CD4-positive, alpha-beta T cell treated with Interleukin-17A for 1 hour (primary cell): ENCODE measurements at regions not wholly inside any gene's neighbourhood (a gene's known extent, or its start where the extent isn't known, plus 50 kb on each side); places are given as distances from the start of the nearest gene placed in this dataset.
"Not testable (repeated sequence)": the region's sequence is repeated elsewhere in the genome, so short reads cannot be mapped to it uniquely, and the experiment has no call there.

Source experiments
- DNase-seq: peaks from one replicate; pipeline ENCODE4 v3.0.0-alpha.2; 2020

DNA sequence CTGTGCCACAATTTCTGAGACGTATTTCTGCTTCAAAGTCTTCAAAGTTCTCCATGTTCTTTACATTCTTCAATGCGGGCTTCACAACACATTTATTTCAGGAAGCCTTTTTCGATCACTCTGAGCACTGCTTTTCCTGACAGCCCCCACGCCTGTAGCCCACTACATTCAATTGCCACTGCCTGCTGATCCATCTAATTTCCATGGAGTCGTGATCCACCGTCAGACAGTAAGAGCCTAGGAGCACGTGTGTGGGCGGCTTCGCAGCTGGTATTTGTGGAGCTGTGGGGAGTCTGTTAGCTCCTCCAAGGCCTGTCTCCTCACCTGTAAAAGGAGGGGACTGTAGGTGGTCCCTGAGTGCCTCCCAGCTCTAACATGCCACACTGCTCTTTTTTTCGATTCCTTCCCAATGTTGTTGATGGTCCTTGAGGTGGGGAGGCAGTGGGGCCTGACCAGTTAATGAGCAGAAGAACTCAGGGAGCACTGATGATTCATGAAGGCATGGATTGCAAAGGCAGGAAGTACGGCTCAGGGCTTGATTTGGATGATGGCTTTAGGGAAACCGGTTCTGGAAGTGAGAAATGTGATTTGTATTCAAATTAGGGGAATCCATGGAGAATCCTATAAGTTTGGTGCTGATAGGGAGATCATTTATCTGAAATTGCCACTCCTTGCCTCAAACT, 401.1 kb upstream of the PODXL start:
- DNase-seq: no peak

- DNase-seq: no peak
These were observed 400.4 kb upstream of the PODXL start for GRCh38 chr7:131956864-131957263.

- no peak for DNase-seq
These were observed 399.3 kb upstream of the PODXL start for GRCh38 chr7:131955679-131956078.

GRCh38 chr7:131953184-131953583, 396.8 kb upstream of the PODXL start:
- no peak for DNase-seq

- no peak for DNase-seq
These were observed 395.9 kb upstream of the PODXL start for GRCh38 chr7:131952365-131952764.

GRCh38 chr7:131950758-131951157, 394.3 kb upstream of the PODXL start:
- DNase-seq: no peak

DNA sequence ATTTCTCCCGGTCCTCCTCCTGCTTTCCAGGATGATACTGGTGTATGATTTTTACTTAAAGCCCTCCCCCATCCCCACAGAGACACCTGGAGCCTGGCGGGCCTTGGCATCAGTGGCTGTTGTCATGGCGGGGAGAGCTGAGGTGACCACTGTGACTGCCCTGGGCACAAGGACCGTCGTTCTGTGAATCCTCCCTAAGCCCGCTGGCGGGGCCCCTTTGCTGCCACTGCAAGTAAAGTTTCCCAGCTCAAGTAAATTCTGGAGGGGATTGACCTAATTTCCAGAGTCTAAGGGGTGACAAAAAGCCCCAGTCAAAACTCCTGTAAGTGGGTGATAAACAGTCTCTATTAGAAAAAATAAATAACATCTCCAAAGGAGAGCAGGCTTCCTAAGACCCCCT, 393.2 kb upstream of the PODXL start:
- DNase-seq: no peak

- DNase-seq: no peak
These were observed 392.1 kb upstream of the PODXL start for GRCh38 chr7:131948434-131949053.

DNA sequence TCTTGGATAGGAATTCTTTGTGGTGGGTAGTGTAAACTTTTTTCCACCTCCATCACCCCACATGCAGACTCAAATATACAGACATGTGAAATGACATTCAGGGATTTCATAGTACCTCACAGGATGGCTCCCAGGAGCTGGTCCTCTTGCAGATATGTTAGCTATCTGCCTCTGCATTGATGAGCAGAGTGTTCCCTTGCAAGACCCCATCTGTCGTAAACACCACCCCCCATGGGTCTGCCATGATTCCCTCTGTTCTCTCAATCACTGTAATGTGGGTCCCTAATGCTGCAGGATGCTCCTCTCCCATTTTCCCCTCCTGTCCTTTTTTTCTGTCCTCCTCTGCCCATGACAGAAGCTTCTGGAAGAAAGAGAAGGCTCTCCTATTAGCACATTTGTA, 391.2 kb upstream of the PODXL start:
- DNase-seq: no peak

- DNase-seq: no peak
These were observed 389.6 kb upstream of the PODXL start for GRCh38 chr7:131945957-131946544.

GRCh38 chr7:131945313-131945911, 389.0 kb upstream of the PODXL start:
- DNase-seq: no peak

DNA sequence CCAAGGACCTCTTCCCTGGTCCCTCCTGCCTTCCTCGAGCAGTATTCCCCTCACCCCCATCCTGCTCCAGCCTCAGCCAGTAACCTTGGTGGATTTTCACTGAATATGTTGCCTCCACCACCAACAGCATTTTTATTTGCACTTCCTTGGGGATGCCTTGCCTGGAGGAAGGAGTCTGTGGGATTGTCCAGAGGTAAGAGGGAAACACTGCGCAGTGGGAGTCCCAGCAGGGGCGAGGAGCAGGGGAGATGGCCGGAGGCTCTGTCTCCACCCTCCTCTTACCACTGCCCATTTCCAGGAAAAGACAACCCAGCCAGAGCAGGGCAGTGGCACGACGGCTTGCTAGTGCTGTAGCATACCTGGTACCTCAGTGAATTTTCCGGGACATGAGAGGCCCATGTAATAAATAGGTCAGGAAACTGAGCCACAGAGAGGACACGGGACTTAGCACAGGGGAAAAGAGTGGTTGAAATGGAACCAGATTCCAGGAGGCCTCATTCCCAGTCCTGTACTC, 388.2 kb upstream of the PODXL start:
- DNase-seq: no peak

- DNase-seq: no peak
These were observed 387.2 kb upstream of the PODXL start for GRCh38 chr7:131943646-131944045.

GRCh38 chr7:131943211-131943610, 386.8 kb upstream of the PODXL start:
- no peak for DNase-seq

- DNase-seq: no peak
These were observed 386.1 kb upstream of the PODXL start for GRCh38 chr7:131942287-131943150.

GRCh38 chr7:131941291-131941690, 384.9 kb upstream of the PODXL start:
- no peak for DNase-seq

DNA sequence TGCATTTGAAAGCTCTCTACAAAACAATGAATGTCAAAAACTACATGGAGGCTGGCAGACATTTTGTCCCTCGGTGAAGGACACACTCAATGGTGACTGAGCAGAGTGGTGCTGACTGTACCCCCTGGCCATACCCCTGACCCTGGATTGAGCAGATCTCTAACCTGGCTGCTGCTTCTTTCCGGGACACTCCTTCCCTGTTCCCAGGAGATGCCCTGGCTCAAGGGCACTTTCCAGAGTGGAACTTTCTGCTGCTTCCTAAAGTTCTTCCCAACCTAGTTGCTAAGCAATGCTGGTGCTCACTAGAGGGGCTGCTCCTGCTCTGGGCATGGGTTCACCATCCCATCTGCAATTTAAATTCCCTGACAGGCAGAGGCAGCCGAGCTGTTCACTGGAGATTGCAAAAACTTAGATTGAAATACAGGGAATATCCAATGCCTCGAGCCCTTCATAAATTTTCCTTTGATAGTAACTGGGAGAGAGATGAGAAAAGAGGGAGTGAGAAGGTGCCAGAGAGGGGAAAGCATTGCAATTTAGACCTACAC, 384.3 kb upstream of the PODXL start:
- no peak for DNase-seq

GRCh38 chr7:131938788-131939187, 382.4 kb upstream of the PODXL start:
- not testable (repeated sequence) for DNase-seq

DNA sequence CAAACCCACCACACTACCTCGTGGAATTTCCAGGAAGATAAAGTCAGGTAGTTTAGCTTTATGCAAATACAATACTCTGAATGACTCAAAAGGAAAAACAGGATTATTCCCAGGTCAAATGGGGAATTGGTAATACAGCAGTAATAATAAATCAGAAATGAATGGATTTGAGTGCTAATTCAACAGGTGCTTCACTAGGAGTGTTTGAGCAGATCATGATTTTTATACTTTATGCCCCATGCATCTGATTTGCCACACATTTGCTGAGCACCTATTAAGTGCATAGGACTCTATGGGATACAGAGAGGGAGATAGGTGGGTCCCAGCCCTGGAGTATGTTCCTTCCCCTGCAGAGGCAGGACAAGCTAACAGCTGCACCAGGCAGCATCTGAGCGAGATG, 381.4 kb upstream of the PODXL start:
- no peak for DNase-seq

GRCh38 chr7:131935180-131935579, 378.8 kb upstream of the PODXL start:
- no peak for DNase-seq

- no peak for DNase-seq
These were observed 378.0 kb upstream of the PODXL start for GRCh38 chr7:131934452-131934851.

DNA sequence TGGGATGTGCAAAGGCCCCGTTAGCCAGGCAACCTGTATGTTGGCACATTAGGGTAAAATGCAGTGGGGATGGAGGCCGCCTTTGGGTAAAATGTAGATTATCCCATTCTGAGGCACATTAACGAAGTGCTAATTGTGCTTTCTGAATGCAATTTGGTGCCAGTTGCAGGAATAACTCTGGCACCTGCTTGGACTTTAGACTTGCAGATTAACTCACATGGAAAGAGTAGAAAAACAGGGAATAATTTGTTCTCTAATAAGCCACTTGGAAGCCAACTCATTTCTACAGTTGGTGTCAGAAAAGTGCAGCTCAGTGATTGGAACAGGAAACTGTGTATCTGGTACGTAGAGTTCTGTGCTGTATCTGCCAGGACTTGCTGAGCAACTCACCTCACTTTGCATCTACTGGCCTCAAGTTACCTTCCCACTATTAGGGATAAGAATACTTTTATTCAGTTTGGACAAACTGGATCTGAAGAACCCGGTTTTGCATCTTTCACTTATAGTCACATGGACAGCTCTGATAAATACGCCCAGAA, 377.4 kb upstream of the PODXL start:
- DNase-seq: no peak
